Fibroblast of skin of back (primary cell): ENCODE measurements at regions not wholly inside any gene's neighbourhood (a gene's known extent, or its start where the extent isn't known, plus 50 kb on each side); places are given as distances from the start of the nearest gene placed in this dataset.

Source experiments
- DNase-seq: peaks from one replicate; pipeline ENCODE4 v3.0.0-alpha.2; 2013

- DNase-seq, result no peak
These were observed 52.1 kb upstream of the SLC66A3 start for GRCh38 chr2:11102956-11103860.

- DNase-seq, result no peak
These were observed 51.1 kb upstream of the SLC66A3 start for GRCh38 chr2:11103984-11104793.

- DNase-seq, result no peak
These were observed 50.2 kb upstream of the SLC66A3 start for GRCh38 chr2:11104794-11105660.
